ENCODE measurements at regions not wholly inside any gene's neighbourhood (a gene's known extent, or its start where the extent isn't known, plus 50 kb on each side); places are given as distances from the start of the nearest gene placed in this dataset.

DNA sequence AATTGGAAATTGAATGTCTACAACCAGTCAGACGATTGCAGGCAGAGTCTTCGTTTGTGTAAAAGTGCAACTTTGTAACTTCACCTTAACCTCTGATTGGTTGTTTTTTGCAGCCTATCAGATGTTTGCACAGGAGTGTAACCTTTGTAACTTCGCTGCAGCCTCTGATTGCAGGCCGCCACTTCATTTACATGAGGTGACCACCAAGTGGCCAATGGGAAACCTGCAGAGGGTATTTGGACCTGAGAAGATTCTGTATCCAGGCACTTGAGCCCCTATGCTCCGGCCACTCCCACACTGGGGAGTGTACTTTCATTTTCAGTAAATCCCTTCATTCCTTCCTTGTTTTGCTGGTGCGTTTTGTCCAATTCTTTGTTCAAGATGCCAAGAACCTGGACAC, 68.1 kb upstream of the PFN2 start:
- no peak overlapping the region for H3K4me3 ChIP-seq (ENCODE audit: low read depth, low read length)

GRCh38 chr3:150036780-150037179, 66.1 kb upstream of the PFN2 start:
- TF ChIP-seq, protein P1, sequence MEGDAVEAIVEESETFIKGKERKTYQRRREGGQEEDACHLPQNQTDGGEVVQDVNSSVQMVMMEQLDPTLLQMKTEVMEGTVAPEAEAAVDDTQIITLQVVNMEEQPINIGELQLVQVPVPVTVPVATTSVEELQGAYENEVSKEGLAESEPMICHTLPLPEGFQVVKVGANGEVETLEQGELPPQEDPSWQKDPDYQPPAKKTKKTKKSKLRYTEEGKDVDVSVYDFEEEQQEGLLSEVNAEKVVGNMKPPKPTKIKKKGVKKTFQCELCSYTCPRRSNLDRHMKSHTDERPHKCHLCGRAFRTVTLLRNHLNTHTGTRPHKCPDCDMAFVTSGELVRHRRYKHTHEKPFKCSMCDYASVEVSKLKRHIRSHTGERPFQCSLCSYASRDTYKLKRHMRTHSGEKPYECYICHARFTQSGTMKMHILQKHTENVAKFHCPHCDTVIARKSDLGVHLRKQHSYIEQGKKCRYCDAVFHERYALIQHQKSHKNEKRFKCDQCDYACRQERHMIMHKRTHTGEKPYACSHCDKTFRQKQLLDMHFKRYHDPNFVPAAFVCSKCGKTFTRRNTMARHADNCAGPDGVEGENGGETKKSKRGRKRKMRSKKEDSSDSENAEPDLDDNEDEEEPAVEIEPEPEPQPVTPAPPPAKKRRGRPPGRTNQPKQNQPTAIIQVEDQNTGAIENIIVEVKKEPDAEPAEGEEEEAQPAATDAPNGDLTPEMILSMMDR (IDR thresholded peaks at IDR 0.05; ENCODE audit: insufficient read depth, low read depth, low read length) = no peak
- ChIA-PET POLR2A (no interaction called here), CTCF (interaction anchor here (1.1 kb wide), 1 partner anchor 23 kb away, joined by 4 read pairs; no protein-coding TSS in a partner anchor)

More for the DNA sequence above, 68.1 kb upstream of the PFN2 start:
- CTCF ChIA-PET = no interaction called here
- no peaks in the 10 kb centered on the region for H3K36me3 ChIP-seq (ENCODE audit: control insufficient read depth, insufficient read depth, low read length)
- H3K27me3 ChIP-seq (ENCODE audit: control insufficient read depth, insufficient read depth, low read length) = no peaks in the 10 kb centered on the region
- DNase-seq (ENCODE audit: low read depth) = no peak
- POLR2A ChIA-PET = no interaction called here
- TF ChIP-seq, protein P1 (IDR thresholded peaks at IDR 0.05; ENCODE audit: insufficient read depth, low read depth, low read length) = no peak

GRCh38 chr3:150035910-150036612, 65.4 kb upstream of the PFN2 start:
- CTCF ChIA-PET = interaction anchor here (1.0 to 1.1 kb wide), 2 partner anchors 24 kb away, joined by 3 to 4 read pairs; no protein-coding TSS in a partner anchor

More at GRCh38 chr3:150036780-150037179, 66.1 kb upstream of the PFN2 start:
- Histone ChIP-seq H3K4me3 (ENCODE audit: low read depth, low read length) (no peak overlapping the region), H3K36me3 (ENCODE audit: control insufficient read depth, insufficient read depth, low read length) (no peaks in the 10 kb centered on the region), H3K27me3 (ENCODE audit: control insufficient read depth, insufficient read depth, low read length) (peaks cover under 1% of the 10 kb centered on the region; the same call in 1 of the 2 replicates)
- DNase-seq (ENCODE audit: low read depth) = no peak

GRCh38 chr3:150035301-150035779, 64.6 kb upstream of the PFN2 start:
- TF ChIP-seq, protein P1 (IDR thresholded peaks at IDR 0.05; ENCODE audit: insufficient read depth, low read depth, low read length) = no peak
- no peak for DNase-seq (ENCODE audit: low read depth)
- Histone ChIP-seq H3K36me3 (ENCODE audit: control insufficient read depth, insufficient read depth, low read length) (no peaks in the 10 kb centered on the region), H3K4me3 (ENCODE audit: low read depth, low read length) (no peak overlapping the region), H3K27me3 (ENCODE audit: control insufficient read depth, insufficient read depth, low read length) (peaks cover 4% of the 10 kb centered on the region; the same call in 1 of the 2 replicates)
- ChIA-PET CTCF (interaction anchor here (1.0 kb wide), 1 partner anchor 24 kb away, joined by 3 read pairs; no protein-coding TSS in a partner anchor), POLR2A (no interaction called here)

More at GRCh38 chr3:150035910-150036612, 65.4 kb upstream of the PFN2 start:
- no peak for DNase-seq (ENCODE audit: low read depth)
- POLR2A ChIA-PET = no interaction called here
- peaks cover 2% of the 10 kb centered on the region; the same call in 1 of the 2 replicates for H3K27me3 ChIP-seq (ENCODE audit: control insufficient read depth, insufficient read depth, low read length)
- no peak overlapping the region for H3K4me3 ChIP-seq (ENCODE audit: low read depth, low read length)
- TF ChIP-seq, protein P1 (IDR thresholded peaks at IDR 0.05; ENCODE audit: insufficient read depth, low read depth, low read length) = no peak
- no peaks in the 10 kb centered on the region for H3K36me3 ChIP-seq (ENCODE audit: control insufficient read depth, insufficient read depth, low read length)

GRCh38 chr3:150033721-150034120, 63.0 kb upstream of the PFN2 start:
- Histone ChIP-seq H3K36me3 (ENCODE audit: control insufficient read depth, insufficient read depth, low read length) (no peaks in the 10 kb centered on the region), H3K27me3 (ENCODE audit: control insufficient read depth, insufficient read depth, low read length) (peaks cover 4% of the 10 kb centered on the region; the same call in 1 of the 2 replicates), H3K4me3 (ENCODE audit: low read depth, low read length) (no peak overlapping the region)
- TF ChIP-seq, protein P1 (IDR thresholded peaks at IDR 0.05; ENCODE audit: insufficient read depth, low read depth, low read length) = no peak
- POLR2A ChIA-PET = interaction anchor here (0.6 kb wide), 1 partner anchor 298 kb away, joined by 8 read pairs; no protein-coding TSS in a partner anchor
- no peak for DNase-seq (ENCODE audit: low read depth)
- CTCF ChIA-PET = interaction anchor here (1.0 kb wide), 1 partner anchor 12 kb away, joined by 3 read pairs; no protein-coding TSS in a partner anchor
